SU-DHL-6 (cell line): ENCODE measurements at regions not wholly inside any gene's neighbourhood (a gene's known extent, or its start where the extent isn't known, plus 50 kb on each side); places are given as distances from the start of the nearest gene placed in this dataset.

Source experiments
- CTCF ChIP-seq: fragments of 200-600 bp; sonication (generic); IDR thresholded peaks from one replicate; pipeline ENCODE4 v1.5.1; 2017; ENCODE audit warnings: antibody characterized with exemption, mild to moderate bottlenecking, low read length, moderate library complexity; ENCODE audit not compliant: insufficient read depth, poor library complexity, severe bottlenecking
- EZH2phosphoT487 ChIP-seq: fragments of 200-600 bp; sonication (generic), shearing (Covaris generic); conservative IDR thresholded peaks from 2 replicates; pipeline ENCODE4 v1.6.1; 2018; ENCODE audit warnings: mild to moderate bottlenecking, antibody characterized with exemption, low read length, moderate library complexity, mixed read lengths

DNA sequence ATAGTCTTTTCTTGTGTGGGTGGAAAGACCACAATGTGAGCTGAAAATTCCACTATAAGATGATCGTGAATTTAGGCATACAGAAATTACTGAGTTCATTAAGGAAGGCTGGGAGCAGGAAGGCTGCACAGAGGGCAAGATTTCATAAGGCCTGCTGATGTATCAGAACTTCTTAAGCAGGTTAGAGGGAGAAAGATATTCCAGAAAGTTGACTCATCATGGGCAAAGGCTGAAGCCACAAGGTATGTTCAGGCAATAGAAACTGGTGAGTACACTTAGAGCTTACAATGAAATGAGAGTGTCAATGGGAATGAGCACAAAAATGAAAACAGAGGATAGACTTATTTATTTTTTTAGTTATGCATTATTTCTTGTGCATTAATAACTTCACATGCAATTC, 618.6 kb downstream of the CBLN4 start:
- TF ChIP-seq CTCF = no peak
- no peak for TF ChIP-seq EZH2phosphoT487
